Activated CD8-positive, alpha-beta T cell treated with anti-CD3 and anti-CD28 coated beads for 36 hours (primary cell): ENCODE measurements at regions not wholly inside any gene's neighbourhood (a gene's known extent, or its start where the extent isn't known, plus 50 kb on each side); places are given as distances from the start of the nearest gene placed in this dataset.

ENCODE experiments used
- ATAC-seq: fragments of 200-7000 bp; cut with Tn5 transposase; one replicate; pipeline ENCODE4 v1.10.0; 2021; ENCODE audit warnings: mild to moderate bottlenecking, moderate library complexity
- CTCF ChIA-PET: fragments of 350-600 bp; sonication (Branson Sonifier 250); formaldehyde crosslinking; loops from one replicate; lab custom pipeline; 2021; ENCODE audit warnings: antibody characterized with exemption; lab: Charles Lee
- POLR2A ChIA-PET: fragments of 350-600 bp; sonication (Branson Sonifier 250); formaldehyde crosslinking; loops from one replicate; lab custom pipeline; 2021; ENCODE audit warnings: antibody characterized with exemption; lab: Charles Lee
- DNase-seq: peaks from one replicate; pipeline ENCODE4 v3.0.0-alpha.2; 2020
- H3K27ac Mint-ChIP-seq: one replicate; pipeline ENCODE4 v1.8.0; 2021; ENCODE audit warnings: mild to moderate bottlenecking, mixed read lengths
- H3K27me3 Mint-ChIP-seq: one replicate; pipeline ENCODE4 v1.8.0; 2021; ENCODE audit warnings: mixed read lengths
- H3K36me3 Mint-ChIP-seq: one replicate; pipeline ENCODE4 v1.8.0; 2021; ENCODE audit warnings: low read depth, mixed read lengths
- H3K4me1 Mint-ChIP-seq: one replicate; pipeline ENCODE4 v1.8.0; 2021; ENCODE audit warnings: low read depth, mixed read lengths
- H3K4me3 Mint-ChIP-seq: one replicate; pipeline ENCODE4 v1.8.0; 2021; ENCODE audit warnings: mild to moderate bottlenecking, moderate library complexity, mixed read lengths
- H3K9me3 Mint-ChIP-seq: one replicate; pipeline ENCODE4 v1.8.0; 2021; ENCODE audit warnings: mixed read lengths
- CTCF ChIP-seq: fragments of 200-600 bp; IDR thresholded peaks from one replicate; pipeline ENCODE4 v1.8.0; 2022; ENCODE audit warnings: antibody characterized with exemption, mild to moderate bottlenecking
- intact Hi-C: fragments of 100-400 bp; cut with micrococcal nuclease; formaldehyde crosslinking; loops from one replicate; pipeline ENCODE4 v1.10.0; 2022

GRCh38 chr2:221186873-221187272 lies 385.2 kb downstream of the EPHA4 start:
- Mint-ChIP-seq H3K27ac (no peak overlapping the region), H3K9me3 (no peaks in the 10 kb centered on the region), H3K4me1 (no peaks in the 10 kb centered on the region), H3K27me3 (peaks cover 13% of the 10 kb centered on the region), H3K4me3 (no peak overlapping the region), H3K36me3 (no peaks in the 10 kb centered on the region)
- no peak for ATAC-seq
- ChIA-PET CTCF (no interaction called here), POLR2A (no interaction called here)
- intact Hi-C loops, result no loop called here
- no peak for TF ChIP-seq CTCF
- DNase-seq, result no peak

- Mint-ChIP-seq H3K36me3 (no peaks in the 10 kb centered on the region), H3K4me3 (no peak overlapping the region), H3K27me3 (peaks cover 13% of the 10 kb centered on the region), H3K4me1 (no peaks in the 10 kb centered on the region), H3K9me3 (no peaks in the 10 kb centered on the region), H3K27ac (no peak overlapping the region)
- DNase-seq, result no peak
- intact Hi-C loops, result no loop called here
- ChIA-PET CTCF (interaction anchor here (1.0 kb wide), 1 partner anchor 16 kb away, joined by 3 read pairs; no protein-coding TSS in a partner anchor), POLR2A (no interaction called here)
- no peak for ATAC-seq
- TF ChIP-seq CTCF, result no peak
Measured at GRCh38 chr2:221189431-221190067, 382.6 kb downstream of the EPHA4 start.

- no peak overlapping the region for H3K27ac Mint-ChIP-seq
- ATAC-seq (no peak), DNase-seq (no peak)
- intact Hi-C loops, result no loop called here
- peaks cover 4% of the 10 kb centered on the region for H3K27me3 Mint-ChIP-seq
- TF ChIP-seq CTCF, result no peak
- POLR2A ChIA-PET, result no interaction called here
- no peaks in the 10 kb centered on the region for H3K36me3 Mint-ChIP-seq
- no peaks in the 10 kb centered on the region for H3K9me3 Mint-ChIP-seq
- no peak overlapping the region for H3K4me3 Mint-ChIP-seq
- CTCF ChIA-PET, result no interaction called here
- H3K4me1 Mint-ChIP-seq, result no peaks in the 10 kb centered on the region
Measured at GRCh38 chr2:221195829-221196228, 376.3 kb downstream of the EPHA4 start.

- ChIA-PET CTCF (no interaction called here), POLR2A (no interaction called here)
- Mint-ChIP-seq H3K27ac (no peak overlapping the region), H3K4me1 (no peaks in the 10 kb centered on the region), H3K36me3 (no peaks in the 10 kb centered on the region), H3K27me3 (no peaks in the 10 kb centered on the region), H3K4me3 (no peak overlapping the region), H3K9me3 (no peaks in the 10 kb centered on the region)
- TF ChIP-seq CTCF, result no peak
- no peak for DNase-seq
- intact Hi-C loops, result no loop called here
- ATAC-seq, result no peak
Measured at GRCh38 chr2:221197225-221197856, 374.8 kb downstream of the EPHA4 start.

- ChIA-PET POLR2A (no interaction called here), CTCF (no interaction called here)
- DNase-seq (no peak), ATAC-seq (no peak)
- Mint-ChIP-seq H3K27me3 (no peaks in the 10 kb centered on the region), H3K4me1 (no peaks in the 10 kb centered on the region), H3K27ac (no peak overlapping the region), H3K9me3 (no peaks in the 10 kb centered on the region), H3K4me3 (no peak overlapping the region), H3K36me3 (no peaks in the 10 kb centered on the region)
- no peak for TF ChIP-seq CTCF
- intact Hi-C loops, result no loop called here
Measured at GRCh38 chr2:221198309-221198708, 373.8 kb downstream of the EPHA4 start.
